Psoas muscle (tissue), 7 donors: ENCODE measurements at regions not wholly inside any gene's neighbourhood (a gene's known extent, or its start where the extent isn't known, plus 50 kb on each side); places are given as distances from the start of the nearest gene placed in this dataset.

Source experiments
- ATAC-seq, 4 donors: fragments of 200-7000 bp; cut with Tn5 transposase; one replicate each; pipeline ENCODE4 v1.9.1; 2020; ENCODE audit warnings: moderate library complexity in 3 of 4, mild to moderate bottlenecking in 2 of 4
- DNase-seq, 2 donors: peaks; one replicate each; pipeline ENCODE4 v3.0.0-alpha.2; 2020
- H3K27ac ChIP-seq: fragments of 200-600 bp; one replicate; pipeline ENCODE4 v1.8.0; 2022
- H3K27me3 ChIP-seq, 3 donors: fragments of 200-600 bp in 1 of 3; one replicate each; pipeline versions ENCODE4 v1.6.1 to v1.8.0; 2013 to 2022; ENCODE audit warnings: low read length in 2 of 3, mild to moderate bottlenecking in 2 of 3, moderate library complexity in 1 of 3; ENCODE audit not compliant: insufficient read depth in 3 of 3
- H3K36me3 ChIP-seq, 2 donors: fragments of 200-600 bp in 1 of 2; one replicate each; pipeline versions ENCODE4 v1.6.1 to v1.8.0; 2013 to 2022; ENCODE audit warnings: low read depth in 1 of 2, mild to moderate bottlenecking in 1 of 2, moderate library complexity in 1 of 2; ENCODE audit not compliant: insufficient read depth in 1 of 2
- H3K4me1 ChIP-seq: fragments of 200-600 bp; one replicate; pipeline ENCODE4 v1.8.0; 2022
- H3K4me3 ChIP-seq: fragments of 200-600 bp; one replicate; pipeline ENCODE4 v1.8.0; 2022; ENCODE audit warnings: mild to moderate bottlenecking
- H3K9me3 ChIP-seq: fragments of 200-600 bp; one replicate; pipeline ENCODE4 v1.8.0; 2022
- CTCF ChIP-seq: fragments of 200-600 bp; IDR thresholded peaks from one replicate; pipeline ENCODE4 v1.8.0; 2022; ENCODE audit warnings: antibody characterized with exemption
- WGBS, 3 donors: extraction: QIAGEN DNeasy Blood & Tissue Kit; methylation state at CpG; one replicate each; pipeline versions ENCODE4 v1.1.6 to v1.1.7; 2013; 5-methylcytosine and 5-hydroxymethylcytosine counted together
- intact Hi-C, 2 donors: fragments of 100-400 bp; cut with DNase I; formaldehyde crosslinking; loops; one replicate each; pipeline versions ENCODE4 v1.11.0 to v1.14.2; 2022
- donor health status: healthy with polysubstance abuse.
- donor health status: DM: no; HTN: no; CAD: no; lungs with moderate emphysema.
- donor health status: Bipolar disorder and iron deficiency.
- donor health status: healthy.
- donor health status: DM: yes; HTN: yes; CAD: no.
- donor health status: DM: no; HTN: no; CAD: no.
- donor health status: DM: yes; HTN: yes; CAD: no.

GRCh38 chr19:13604902-13605586, 98.8 kb upstream of the CACNA1A start:
- H3K4me1 ChIP-seq, result no peaks in the 10 kb centered on the region
- ATAC-seq (no peak), DNase-seq (no peak)
- H3K9me3 ChIP-seq, result no peaks in the 10 kb centered on the region
- no peak overlapping the region for H3K4me3 ChIP-seq
- H3K27ac ChIP-seq, result no peak overlapping the region
- TF ChIP-seq CTCF, result no peak
- no peaks in the 10 kb centered on the region for H3K27me3 ChIP-seq
- H3K36me3 ChIP-seq, result no peaks in the 10 kb centered on the region
- WGBS, 3 donors, result 72 to 85% (median 81%) methylated on average over 4 of the region's 4 CpGs
- intact Hi-C loops, result no loop called here

GRCh38 chr19:13600802-13601201, 94.5 kb upstream of the CACNA1A start:
- TF ChIP-seq CTCF, result no peak
- no peaks in the 10 kb centered on the region for H3K9me3 ChIP-seq
- no peak overlapping the region for H3K27ac ChIP-seq
- no peaks in the 10 kb centered on the region for H3K27me3 ChIP-seq
- 74 to 85% (median 75%) methylated on average over 6 of the region's 6 CpGs for WGBS, 3 donors
- intact Hi-C loops, result no loop called here
- H3K4me3 ChIP-seq, result no peak overlapping the region
- H3K4me1 ChIP-seq, result no peaks in the 10 kb centered on the region
- ATAC-seq (no peak), DNase-seq (no peak)
- no peaks in the 10 kb centered on the region for H3K36me3 ChIP-seq

- no peak for ATAC-seq
Measured at GRCh38 chr19:13600091-13600490, 93.8 kb upstream of the CACNA1A start.

GRCh38 chr19:13599681-13600080, 93.4 kb upstream of the CACNA1A start:
- WGBS, 3 donors, result 85 to 91% (median 90%) methylated on average over 22 of the region's 22 CpGs

More at GRCh38 chr19:13600091-13600490, 93.8 kb upstream of the CACNA1A start:
- H3K4me3 ChIP-seq, result no peak overlapping the region
- H3K36me3 ChIP-seq, result no peaks in the 10 kb centered on the region
- H3K9me3 ChIP-seq, result no peaks in the 10 kb centered on the region
- H3K4me1 ChIP-seq, result no peaks in the 10 kb centered on the region
- DNase-seq, result no peak
- no peak for TF ChIP-seq CTCF
- no peak overlapping the region for H3K27ac ChIP-seq
- no peaks in the 10 kb centered on the region for H3K27me3 ChIP-seq
- intact Hi-C loops, result no loop called here
- 84 to 88% (median 86%) methylated on average over 9 of the region's 9 CpGs for WGBS, 3 donors

More at GRCh38 chr19:13599681-13600080, 93.4 kb upstream of the CACNA1A start:
- Histone ChIP-seq H3K36me3 (no peaks in the 10 kb centered on the region), H3K9me3 (no peaks in the 10 kb centered on the region), H3K27ac (no peak overlapping the region), H3K27me3 (no peaks in the 10 kb centered on the region), H3K4me3 (no peak overlapping the region), H3K4me1 (no peaks in the 10 kb centered on the region)
- TF ChIP-seq CTCF, result no peak
- no peak for DNase-seq
- intact Hi-C loops, result loop anchor here (5.0 kb wide), 2 partner anchors 123 to 263 kb away; no protein-coding TSS in a partner anchor
- no peak for ATAC-seq
